Stimulated activated CD8-positive, alpha-beta memory T cell treated with anti-CD3 and anti-CD28 coated beads, Interleukin-4, amount 100 ng/mL, for 4 hours (primary cell): ENCODE measurements at regions not wholly inside any gene's neighbourhood (a gene's known extent, or its start where the extent isn't known, plus 50 kb on each side); places are given as distances from the start of the nearest gene placed in this dataset.

Experiments
- DNase-seq, 2 donors: peaks; one replicate each; pipeline ENCODE4 v3.0.0-alpha.2; 2020; ENCODE audit warnings: low read depth in 2 of 2, low spot score in 1 of 2

DNA sequence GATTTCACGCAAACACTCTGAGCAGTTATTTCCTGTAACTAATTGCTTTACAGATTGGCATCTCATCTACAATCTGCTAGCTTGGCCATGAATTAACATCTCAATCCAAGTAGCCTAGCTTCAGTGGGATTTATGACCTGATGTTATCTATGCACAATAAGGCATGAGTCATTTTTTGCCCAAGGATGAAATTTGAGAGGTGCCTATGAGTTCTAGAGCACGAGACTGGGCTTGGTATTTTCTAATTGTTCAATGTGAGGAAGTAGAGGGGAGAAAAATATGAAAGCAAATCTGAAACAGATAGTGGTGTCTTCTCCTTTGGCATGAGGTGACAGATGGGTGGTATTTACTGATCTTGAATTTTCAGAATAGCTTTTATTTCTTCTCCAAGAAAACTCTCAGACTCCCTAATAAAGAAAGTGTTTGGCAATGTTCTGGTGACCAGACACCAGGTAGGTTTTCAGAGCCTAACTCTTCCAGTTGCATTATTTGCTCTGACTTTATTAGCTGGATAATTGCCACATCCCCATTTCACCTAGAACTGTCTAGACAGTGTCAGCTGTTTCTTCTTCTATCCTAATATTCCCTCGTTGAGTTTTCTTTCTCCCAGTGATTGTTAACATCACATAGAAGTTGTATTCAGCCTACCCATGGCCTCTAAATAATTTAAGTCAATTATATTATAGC is 301.0 kb upstream of the UMPS start:
- DNase-seq = no peak

DNA sequence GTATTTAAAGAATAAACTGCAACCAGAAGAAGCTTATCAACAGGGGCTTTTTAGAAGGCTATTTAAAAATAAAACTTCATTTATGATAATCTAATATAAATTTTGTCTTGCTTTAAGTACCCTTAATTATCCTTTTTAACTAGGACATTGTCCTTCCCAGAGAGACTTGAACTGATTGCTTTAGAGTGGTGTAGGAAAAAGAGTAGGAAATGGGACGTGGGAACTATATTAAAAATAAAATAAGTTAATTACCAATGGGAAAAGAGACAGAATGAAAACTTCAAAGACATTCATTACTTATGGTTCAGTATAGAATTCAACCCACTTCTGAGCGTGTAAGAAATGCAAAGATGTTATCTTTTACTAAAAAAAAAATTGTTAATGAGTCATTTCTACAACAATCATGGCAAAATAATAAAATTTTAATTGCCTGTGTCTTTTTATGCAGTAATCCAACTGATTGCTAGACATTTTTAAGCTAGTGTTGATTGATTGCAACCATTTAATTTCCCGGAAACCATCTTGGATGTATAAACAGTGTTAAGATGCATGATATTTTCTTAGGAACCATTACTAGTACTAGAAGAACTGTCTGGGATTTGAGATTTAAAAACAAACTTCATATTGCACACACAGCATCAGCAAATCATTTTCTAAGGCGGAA is 298.8 kb upstream of the UMPS start:
- DNase-seq = no peak

DNA sequence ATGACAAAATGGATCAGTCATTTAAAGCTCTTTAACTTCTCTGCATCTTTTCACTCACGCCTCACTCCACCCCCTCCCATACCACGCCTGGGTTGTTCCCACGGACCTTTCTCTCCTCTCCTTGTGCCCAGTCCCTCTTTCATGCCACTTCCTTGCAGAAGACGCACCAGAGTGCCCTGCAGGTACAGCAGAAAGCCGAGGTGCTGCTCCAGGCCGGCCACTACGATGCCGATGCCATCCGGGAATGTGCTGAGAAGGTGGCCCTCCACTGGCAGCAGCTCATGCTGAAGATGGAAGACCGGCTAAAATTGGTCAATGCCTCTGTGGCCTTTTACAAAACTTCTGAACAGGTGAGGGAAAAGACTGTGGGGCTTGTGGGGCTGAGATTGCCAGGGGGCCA is 296.1 kb upstream of the UMPS start:
- DNase-seq = no peak

DNA sequence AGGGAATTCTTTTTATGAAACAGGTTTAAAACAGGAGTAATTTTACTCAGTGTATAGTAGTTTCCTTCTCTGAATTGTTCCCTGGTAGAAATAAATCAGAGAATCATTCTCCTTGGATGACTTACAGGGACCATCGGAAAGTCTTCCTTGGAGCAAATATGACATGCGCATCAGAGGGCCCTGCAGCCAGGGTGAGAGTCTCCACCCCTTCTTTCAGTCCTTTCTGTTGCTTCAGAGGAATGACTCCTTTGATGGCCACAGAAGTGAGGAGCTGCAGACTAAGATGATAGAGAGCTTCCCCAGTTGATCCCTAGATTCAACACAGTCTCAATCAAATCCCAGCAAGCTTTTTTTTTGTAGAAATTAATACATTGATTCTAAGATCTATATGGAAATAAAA is 294.8 kb upstream of the UMPS start:
- DNase-seq = no peak

DNA sequence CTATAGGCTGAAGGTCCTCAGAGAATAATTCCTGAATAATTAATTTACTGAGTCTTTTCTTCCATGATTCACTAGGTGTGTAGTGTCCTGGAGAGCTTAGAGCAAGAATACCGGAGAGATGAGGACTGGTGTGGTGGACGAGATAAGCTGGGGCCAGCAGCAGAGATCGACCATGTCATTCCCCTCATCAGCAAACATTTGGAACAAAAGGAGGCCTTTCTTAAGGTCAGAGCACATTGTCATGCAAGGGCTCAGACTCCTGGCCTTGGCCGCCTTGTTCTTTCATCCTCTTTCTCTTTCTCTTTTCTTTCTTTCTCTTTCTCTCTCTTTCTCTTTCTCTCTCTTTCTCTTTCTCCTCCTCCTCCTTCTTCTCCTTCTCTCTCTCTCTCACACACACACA is 291.4 kb upstream of the UMPS start:
- DNase-seq = no peak

DNA sequence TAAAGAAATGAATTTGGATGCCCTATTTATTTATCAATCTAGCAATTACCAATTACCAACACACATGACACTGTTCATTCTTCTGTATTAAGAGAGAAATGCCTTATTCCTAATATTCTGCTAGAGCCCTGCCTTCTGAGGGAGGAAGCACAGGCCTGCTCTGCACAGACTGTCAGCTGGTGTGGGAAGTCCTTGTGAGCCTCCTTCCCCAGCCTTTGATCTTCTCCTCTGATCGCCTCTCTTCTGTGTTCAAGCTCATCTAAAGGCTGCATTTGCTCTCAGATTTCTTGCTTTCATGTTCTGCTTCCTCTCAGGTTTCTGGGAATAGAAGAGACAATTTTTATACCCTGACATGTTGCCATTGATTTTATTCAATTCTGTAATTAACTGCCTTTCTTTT is 290.6 kb upstream of the UMPS start:
- no peak for DNase-seq

DNA sequence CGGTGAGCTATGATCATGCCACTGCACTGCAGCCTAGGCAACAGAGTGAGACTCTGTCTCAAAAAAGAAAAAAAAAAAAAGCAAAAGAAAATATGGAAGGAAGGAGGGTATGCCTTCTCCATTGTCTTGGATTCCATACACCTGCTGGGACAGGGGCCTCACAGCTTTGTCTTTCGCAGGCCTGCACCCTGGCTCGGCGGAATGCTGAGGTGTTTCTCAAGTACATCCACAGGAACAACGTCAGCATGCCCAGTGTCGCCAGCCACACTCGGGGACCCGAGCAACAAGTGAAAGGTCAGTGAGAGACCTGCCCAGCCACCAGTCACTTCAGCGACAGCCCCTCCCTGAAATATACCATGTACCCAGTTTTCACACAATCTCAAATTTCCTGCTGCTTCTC is 288.5 kb upstream of the UMPS start:
- DNase-seq = no peak

DNA sequence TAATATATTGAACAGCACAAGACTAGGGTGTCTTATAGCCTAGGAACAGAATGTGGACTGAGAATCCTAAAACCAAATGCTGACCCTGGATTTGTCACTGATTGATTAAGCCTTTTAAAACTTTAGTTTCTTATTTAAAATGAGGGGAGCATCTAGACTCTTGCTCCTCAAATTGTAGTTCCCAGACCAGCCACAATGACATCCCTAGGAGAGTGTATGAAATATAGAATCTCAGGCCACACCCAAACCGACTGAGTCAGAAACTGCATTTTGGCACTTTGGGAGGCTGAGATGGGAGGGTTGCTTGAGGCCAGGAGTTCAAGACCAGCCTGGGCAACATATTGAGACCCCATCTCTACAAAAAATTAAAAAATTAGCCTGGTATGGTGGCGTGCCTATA is 287.8 kb upstream of the UMPS start:
- no peak for DNase-seq

DNA sequence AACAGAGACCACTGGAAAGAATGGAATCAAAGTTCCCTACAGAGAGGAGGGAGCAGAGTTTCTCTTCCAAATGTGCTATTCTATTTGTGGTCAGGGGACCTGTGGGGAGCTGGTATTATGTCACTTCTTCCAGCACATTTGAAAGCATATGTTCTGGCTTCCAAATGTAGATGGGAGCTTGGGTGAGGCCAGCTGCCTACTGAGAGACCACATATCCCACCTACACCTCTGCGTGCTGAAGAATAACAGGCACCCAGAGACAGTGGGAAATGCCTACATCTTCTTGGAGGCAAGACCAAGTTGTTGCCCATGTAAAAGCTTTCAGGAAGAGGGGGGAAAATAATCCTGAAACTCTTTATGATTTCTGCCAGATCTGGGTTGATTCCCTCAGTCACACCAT is 286.8 kb upstream of the UMPS start:
- no peak for DNase-seq

DNA sequence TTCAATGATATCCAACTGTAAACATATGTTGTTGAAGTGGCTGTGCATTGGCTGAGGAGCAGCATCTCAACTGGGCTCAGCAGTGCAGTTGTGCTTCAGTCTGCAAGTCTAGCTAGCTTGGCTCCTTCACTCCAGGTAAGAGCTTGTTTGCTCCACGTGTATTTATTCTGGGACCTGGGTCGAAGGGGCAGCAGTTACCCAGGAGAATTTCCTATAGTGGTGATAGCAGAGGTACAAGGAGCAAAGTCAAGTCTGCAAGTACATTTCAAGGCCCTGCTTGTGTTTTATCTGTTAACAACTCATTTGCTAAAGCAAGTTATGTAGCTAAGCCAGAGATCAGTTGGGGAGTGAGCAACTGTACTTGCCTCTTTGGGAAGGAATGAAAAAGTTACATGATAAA is 286.2 kb upstream of the UMPS start:
- DNase-seq = no peak

DNA sequence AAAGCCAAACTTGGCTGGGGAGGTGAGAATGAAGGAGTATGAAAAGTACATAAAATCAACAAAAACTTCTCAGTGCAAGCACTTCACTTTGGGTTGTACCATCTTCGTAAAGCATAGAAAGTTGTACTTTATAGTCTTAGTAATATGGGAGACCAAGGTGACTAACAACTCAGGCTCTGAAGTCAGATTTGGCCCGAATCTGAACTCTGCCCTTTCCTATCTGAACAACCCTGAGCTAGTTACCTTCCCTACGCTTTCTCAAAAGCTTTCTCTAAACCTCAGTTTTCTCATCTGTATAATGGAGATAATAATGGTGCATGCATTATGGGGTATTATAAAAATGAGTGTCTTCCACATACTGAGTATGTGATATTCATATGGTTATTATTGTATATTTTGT is 285.4 kb upstream of the UMPS start:
- DNase-seq = no peak

DNA sequence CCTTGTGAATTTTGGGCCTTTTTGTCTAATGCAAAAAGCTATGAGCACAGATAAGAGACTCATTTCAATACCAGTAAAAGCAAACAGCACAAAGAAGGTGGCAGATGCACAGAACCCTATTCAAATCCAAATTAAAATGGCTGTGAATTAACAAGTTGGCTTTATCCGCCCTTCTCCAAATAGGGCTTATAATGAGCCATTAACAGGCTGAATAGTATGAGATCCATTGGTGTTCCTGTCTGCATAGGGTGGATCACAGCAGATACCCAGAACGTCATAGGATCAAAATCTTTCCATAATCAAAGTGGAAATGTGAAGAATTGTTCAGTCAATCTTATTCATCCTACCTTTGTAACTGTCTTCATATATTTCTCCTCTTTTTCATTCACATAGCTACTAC is 282.4 kb upstream of the UMPS start:
- DNase-seq = no peak

DNA sequence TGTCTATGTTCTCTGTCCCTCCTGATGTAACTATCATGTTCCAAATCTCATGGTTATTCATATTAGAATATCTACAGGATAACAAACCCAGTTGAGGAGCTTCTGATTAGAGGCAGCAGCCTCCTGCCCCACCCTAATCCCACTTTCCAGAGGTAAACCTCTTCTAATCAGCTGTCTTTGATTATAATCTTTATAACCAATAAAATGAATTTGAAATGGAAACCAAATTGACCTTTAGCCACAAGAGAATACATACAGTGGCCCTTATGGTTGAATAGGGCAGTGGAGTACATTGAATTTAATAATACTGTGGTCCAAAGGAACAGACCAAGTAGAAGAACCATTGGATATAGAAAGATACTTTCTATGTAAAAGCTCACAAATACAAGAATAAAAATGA is 281.3 kb upstream of the UMPS start:
- no peak for DNase-seq

DNA sequence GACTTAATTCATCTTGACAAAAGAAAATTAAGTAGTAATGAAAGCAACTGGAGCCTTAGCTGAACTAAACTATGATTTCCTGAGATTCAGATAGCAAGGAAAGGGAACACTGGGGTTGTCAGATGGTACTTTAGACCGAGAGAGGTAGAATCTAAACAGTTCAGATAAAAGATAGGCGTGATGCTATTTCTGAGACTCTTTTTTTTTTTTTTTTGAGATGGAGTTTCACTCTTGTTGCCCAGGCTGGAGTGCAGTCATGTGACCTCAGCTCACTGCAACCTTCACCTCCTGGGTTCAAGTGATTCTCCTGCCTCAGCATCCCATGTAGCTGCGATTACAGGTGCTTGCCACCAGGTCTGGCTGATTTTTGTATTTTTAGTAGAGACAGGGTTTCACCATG is 279.9 kb upstream of the UMPS start:
- DNase-seq = no peak

DNA sequence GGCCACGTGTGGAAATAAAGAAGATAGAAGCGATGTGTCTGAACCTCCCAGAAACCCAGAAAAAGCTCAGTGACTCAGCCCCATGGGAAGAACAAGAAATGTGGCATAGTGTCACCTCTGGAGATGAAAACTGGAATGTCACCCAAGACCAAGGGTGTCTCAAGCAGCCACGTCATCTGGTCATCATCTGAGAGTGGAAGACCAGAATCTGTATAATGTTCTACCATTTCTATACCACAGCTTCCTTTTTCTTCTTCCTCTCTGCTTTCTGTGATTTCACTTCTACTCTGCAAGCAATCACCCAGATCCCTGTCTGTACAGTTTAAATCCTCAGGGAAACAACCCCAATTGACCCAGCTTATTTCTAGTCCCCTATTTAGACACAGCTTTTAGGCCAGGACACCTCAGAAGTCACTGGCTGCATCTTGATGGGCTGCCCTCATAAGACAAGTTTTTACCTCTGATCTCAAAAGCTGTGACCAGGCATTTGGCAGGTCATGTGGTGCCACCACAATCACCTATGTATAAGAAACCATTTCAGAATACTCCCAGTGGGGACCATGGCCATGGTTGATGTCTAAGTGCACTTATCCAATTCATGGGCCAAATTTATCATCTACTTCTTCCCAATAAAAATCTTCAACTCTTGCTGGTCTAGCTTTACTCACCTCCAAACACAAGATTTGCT is 278.5 kb upstream of the UMPS start:
- no peak for DNase-seq

DNA sequence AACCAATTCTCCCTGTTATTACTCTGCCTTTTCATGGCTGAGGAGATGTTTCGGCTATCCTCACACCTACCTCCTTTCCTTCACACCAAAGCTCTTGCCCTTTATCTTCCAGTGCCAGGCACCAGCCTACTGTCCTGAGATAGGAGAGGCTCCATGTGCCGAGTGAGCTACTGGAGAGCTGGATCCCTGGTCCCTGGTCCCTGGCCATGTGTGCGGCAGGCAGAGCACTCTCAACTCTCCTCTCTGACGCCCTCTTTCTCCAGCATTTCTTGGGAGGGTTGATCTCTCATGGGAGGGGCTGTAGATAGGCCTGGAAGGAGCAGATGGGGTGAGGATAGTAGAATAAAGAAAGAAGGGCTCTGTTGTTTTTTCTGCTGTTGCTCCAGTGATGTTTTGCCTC is 277.1 kb upstream of the UMPS start:
- DNase-seq = no peak

DNA sequence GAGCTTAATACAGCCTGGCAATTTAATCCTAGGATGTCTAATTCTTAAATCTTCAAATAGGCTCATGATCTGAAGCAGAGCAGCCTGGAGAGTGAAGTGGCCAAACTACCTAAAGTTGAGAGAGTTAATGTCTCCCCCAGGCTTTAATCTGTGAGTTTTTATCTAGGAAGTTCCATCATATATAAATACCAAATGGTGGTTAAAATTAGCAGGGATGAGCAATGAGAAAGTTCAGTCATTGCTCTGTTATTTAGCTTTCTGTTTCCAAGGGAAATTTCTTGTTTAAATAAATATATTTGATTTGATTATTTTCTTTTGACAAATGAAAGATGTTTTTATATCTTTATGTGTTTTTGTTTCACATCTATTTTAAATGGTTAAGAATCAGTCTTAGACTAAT is 274.4 kb upstream of the UMPS start:
- no peak for DNase-seq

DNA sequence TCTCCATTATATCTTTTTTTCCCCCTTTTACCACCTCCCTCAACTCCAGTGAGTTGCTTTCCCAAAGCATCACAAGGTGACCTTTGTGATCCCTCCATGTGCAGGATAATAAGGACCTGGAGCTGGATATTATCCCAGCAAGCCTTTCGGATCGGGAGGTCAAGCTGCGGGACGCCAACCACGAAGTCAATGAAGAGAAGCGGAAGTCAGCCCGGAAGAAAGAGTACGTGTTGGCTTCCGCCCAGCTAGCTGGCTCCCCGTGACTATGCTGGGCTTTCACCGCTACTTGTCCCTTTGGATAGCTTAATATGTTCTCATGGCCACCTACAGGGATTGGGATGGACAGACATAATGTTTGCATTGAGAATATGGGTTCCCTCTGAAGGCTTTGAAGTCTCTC is 273.7 kb upstream of the UMPS start:
- no peak for DNase-seq

DNA sequence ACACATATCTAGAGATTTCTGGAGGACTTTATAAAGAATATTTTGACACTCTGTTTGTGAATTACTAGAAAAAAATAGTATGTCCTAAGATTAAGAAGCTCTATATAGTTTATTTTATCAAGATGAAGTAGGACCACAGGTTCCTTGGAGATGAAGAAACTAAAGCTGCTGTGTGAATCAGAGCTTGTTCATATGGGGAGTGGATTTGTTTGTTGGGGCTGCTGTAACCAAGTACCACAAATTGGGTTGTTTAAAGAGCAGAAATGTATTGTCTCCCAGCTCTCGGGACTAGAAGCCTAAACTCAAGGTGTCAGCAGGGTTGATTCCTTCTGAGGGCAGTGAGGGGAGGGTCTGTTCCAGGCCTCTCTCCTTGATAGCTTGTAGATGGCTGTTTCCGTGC is 270.6 kb upstream of the UMPS start:
- DNase-seq = no peak

DNA sequence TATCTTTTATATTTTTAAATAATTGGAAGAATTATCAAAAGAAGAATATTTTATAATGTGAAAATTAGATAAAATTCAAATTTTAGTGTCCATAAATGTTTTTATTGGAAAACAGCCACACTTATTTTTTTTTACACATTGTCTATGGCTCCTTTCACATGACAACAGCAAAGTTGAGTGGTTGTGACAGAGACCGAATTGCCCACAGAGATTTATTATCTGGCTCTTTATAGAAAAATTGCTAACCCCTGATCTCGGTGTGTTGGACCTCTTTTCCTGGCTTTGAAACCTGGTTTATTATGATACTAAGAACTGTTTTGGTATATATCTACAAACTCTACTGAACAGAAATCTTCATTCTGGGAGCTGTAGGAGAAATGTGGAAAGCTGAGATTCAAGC is 269.1 kb upstream of the UMPS start:
- DNase-seq = no peak

DNA sequence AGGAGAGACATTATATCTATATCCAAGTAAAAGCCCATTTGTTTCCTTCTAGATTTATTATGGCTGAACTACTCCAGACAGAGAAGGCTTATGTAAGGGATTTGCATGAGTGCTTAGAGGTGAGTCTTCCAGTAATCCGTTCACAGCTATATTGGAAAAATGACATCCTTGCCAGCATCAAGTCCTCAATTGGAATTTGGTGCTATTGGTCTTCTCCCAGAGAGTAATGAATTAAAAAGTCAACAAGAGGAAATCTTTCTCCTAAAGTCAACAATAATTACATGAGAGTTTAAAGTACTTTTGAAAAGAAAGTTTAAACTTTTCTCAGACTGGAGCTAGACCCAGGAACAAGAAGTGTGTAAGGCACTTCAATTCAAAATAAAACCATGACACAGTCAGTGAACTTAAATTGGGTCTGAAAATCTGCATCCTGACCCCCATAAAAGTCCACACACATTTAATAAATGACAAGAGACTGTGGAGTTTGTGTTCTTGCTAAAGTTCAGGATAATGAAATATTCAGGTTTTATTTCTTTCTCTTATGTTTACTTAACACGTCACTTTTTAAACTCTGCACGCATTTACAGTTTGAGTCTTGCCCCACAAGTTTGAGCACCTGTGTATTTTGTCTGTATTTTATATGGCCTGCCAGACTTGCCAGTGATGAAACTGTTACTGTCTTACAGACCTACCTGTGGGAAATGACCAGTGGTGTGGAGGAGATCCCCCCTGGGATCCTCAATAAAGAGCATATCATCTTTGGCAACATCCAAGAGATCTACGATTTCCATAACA is 268.2 kb upstream of the UMPS start:
- DNase-seq = no peak

DNA sequence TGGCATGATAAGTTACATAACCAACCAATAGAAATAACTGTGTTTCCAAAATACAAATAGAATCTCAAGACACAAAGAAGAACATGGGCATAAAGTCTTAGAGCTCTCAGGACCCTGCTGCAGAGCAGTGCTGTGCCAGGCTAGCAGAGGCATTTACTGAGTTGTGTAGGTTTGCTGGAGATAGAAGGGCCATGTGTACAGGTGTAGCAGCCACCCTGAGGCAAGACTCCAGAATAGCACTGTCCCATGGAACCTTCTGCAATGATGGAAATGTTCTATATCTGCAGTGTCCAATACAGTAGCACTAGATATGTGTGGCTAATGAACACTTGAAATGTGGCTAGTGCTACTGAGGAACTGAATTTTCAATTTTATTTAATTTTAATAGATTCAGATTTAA is 267.0 kb upstream of the UMPS start:
- no peak for DNase-seq
